Dedifferentiated amniotic fluid mesenchymal stem cell (primary cell): ENCODE measurements at regions not wholly inside any gene's neighbourhood (a gene's known extent, or its start where the extent isn't known, plus 50 kb on each side); places are given as distances from the start of the nearest gene placed in this dataset.
"Not testable (repeated sequence)": the region's sequence is repeated elsewhere in the genome, so short reads cannot be mapped to it uniquely, and the experiment has no call there.

Experiments
- DNase-seq: peaks from one replicate; pipeline ENCODE4 v3.0.0-alpha.2; 2016; ENCODE audit errors: extremely low spot score

DNA sequence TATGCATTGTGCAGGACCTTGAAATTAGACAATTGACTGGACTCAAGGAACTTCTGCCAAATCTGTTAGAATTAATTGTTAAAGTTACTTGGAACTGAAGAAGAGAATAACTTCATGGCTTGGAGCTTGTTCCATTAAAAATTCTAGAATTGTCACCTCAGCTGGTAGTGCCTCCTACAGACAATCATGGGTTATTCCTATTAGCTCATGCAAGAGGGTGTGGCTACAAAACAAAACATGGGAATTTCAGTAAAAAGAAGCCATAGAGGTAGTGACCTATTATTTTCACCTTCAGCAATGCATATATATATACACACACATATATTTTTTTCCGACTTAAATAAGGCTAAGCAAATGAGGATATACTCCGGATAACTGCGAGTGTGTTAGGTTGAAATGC is 181.9 kb upstream of the DTNA start:
- no peak for DNase-seq

DNA sequence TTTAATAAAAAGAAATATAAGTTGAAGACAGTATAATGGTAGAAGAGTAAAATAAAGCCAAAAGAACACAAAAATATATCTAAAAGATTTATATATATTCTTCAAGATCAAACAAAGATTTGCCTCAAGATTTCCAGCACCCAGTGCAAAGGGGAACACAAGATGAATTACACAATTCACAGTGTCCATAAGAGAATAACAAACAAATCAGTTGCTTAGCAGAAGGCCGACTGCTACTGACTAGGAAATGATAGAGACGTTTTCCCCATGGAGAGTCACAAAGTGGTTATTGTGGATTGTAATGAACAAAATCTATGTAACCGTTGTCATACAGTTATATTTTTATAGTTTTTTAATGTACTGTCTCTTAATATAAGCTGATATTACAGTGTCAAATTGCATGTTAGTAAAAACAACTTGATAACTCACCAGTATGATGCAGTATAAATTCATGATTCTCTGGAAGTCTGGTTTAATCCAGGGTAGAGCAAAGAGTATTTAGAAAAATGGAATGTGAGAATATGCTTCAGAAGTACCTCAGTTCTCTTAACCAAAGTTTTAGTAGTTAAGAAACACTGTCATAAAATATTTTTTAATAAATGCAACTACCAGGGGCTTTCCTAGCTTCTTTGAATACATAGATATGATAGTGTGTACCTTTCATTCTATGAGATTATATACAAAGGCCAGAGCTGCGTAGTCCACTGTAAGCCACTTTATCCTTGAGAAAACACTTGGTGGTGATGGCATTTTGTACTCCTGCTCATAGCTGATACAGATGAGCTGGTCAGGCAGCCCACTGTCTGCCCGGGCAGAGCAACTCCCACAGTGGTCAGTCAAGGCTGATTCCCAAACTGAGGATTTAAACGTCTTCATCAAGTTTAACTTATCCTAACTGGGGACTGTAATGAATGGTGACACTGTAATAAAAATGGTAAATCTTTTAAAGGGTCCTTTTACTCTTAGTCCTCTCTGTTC is 180.5 kb upstream of the DTNA start:
- DNase-seq: no peak

DNA sequence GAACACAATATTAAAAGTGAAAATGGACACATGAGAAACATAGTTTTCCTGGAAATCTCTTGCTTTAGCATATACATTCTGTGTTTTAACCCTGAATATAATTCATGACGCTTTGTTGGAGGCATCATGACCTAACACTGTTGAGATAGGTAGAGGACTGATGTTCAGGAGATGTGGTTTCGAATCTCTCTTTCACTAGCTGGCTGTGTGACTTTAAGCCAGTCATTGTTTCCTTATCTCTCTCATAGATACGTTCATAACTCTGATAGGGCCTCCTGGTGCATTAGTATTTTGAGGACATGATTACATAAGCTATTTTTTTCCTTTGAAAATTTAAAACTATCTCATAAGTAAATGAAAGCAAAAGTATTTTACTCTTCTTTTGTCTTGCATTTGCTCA is 179.0 kb upstream of the DTNA start:
- no peak for DNase-seq

DNA sequence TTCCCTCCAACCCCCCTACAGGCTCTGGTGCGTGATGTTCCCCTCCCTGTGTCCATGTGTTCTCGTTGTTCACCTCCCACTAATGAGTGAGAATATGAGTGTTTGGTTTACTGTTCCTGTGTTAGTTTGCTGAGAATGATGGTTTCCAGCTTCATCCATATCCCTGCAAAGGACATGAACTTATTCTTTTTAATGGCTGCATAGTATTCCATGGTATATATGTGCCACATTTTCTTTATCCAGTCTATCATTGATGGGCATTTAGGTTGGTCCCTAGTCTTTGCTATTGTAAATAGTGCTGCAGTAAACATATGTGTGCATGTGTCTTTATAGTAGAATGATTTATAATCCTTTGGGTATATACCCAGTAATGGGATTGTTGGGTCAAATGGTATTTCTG is 175.5 kb upstream of the DTNA start:
- not testable (repeated sequence) for DNase-seq

DNA sequence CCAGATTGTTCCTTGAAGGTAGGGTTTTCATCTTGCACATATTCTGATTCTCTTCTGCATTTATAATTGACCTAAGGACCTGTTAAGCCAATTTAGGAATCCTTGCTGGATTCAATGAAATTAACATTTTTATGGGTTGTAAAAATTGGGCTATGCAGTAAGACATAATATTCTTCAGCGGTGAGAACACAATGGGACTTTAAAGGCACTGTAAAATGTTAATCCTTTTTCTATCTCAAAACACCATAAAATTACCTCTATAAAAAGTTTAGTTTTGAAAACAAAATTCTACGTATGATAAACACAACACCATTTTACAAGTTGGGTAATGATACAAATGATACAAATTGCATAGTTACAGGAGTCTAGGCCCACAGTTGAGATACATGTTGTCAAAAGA is 169.2 kb upstream of the DTNA start:
- no peak for DNase-seq

DNA sequence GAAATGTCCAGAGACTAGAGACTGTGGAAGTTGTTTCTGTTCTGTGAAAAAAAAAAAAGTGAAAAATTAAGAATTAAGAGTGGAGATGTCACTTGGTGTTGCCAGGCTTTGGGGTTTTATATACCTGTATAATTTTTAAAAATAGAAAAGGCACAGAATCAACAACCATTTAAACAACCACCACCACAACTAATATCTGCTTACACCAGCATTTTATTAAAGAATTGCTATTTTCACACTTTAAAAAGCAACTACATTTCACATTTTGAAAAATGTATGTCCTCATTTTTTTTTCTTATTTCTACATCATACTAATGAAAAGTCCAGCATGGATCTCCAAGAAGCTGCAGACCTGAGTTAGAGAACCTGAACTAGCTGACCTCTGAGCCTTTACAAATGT is 167.5 kb upstream of the DTNA start:
- no peak for DNase-seq

DNA sequence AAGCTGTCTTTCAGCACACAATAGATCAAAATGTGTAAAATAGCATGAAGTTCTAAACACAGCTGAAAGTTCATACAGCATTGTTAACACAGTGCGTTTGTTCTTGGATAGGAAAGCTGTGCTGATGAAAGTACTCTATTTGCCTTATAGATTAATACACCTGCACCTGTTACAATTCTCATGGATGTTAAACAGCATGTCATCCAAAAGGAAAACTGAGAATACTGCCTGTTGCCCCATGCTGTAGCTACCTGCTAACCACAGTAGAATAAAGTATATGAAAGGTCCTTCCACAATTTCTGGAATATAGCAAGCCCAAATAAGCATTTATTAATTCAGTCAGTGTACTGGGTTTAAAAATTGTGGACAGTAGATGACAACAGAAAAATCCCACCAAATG is 166.7 kb upstream of the DTNA start:
- no peak for DNase-seq

DNA sequence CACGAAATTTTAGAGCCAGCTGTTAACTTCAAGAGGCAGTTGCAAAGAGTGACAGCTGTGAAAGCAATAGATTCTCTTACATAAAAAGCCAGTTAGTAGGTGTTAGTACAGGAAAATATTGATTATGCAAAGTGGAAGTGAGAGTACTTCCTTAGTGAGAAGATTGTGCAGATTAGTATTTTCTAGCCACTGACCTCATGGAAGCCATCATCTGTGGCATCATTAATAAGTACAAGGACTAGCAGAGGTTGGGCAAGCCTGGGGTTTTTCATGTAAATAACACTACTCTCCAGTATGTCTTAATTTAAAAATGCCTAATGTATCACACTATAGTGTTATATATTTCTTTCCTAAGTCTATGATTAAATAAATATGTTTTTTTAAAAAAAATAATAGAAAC is 166.2 kb upstream of the DTNA start:
- no peak for DNase-seq

DNA sequence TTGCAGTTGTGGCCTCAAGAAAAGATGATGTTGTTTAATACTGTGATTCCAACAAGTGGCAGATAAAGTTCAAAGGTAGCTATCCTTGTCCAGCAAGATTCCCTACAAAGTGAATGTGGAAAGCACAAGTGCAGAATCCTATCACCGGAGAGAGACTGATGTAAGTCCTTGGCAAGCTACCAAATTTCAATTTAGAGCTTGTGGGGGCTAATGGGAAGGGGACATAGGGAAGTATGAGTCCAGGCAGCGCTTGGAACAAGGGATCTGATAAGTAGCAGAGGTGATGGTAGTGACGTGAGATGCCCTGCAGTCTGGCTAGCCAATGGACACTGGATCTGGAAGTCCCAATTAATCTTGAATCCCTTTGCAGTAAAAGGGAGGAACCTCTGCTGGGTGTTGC is 165.2 kb upstream of the DTNA start:
- no peak for DNase-seq

DNA sequence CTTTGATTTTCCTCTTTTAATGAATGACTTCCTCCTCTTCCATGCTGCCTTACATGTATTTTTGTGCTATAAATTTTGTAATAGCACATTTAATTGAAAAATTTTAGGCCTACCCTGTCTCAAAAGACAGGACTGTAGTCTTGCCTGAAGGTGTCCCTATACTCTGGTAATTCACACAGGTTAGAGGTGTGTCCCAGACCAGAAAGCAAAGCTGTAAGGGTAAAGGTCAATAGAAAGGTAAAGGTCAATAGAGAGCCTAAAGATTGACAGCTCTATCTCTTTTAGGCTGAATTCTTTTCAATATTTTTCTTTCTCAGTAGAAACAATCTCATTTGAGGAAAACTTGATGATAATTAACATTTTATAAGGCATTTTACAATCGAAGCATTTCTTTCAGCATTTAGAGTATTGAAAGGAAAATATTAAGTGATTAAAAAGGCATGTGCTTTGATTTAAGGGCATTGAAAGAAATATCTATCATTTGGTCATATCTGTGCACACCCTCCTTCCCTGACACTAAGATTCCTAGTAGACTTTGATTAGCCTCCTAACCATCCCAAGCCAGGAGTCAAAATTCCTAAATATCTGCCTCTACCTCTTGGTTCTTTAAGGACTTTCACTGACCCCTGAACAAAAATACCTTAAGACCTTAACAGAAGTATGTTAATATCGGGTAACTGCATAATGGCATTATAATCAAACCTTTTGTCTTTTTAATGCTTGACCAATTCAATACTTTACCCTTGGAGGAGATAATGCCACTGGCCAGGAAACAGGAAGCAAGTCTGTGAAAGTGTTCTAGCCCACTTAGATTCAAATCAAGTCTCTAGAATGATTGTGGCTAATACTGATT is 161.8 kb upstream of the DTNA start:
- DNase-seq: no peak

DNA sequence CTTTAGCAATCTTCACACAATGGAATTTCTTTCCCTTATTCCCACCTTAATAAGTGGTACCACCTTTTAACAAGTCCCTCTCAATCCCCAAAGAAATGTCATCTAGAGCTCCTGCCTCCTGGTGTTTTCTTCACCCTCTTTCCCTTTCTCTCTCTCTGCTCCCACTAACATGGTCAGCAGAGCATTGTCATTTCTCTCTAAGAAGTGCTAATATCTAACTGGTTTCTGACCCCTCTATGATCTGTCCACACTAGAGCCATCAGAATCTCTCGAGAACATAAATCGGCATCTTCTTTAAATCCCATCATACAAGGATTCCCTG is 161.2 kb upstream of the DTNA start:
- no peak for DNase-seq

DNA sequence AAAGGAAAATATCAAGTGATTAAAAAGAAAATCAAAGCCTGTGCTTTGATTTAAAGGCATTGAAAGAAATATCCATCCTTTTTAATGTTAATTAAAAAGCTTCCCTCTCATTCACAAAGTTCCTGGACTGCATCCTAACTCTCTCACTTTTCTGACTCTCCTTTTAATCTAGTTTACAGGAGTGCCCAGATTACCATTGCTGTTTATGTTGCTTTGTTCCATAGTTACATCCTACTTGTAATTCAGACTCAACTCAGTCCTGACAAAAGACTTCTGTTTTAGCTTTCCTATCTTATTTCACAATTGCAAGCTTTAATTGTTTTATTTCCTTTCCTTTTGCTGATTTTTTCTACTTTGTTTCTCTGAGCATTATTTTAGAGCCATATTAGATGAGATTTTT is 160.7 kb upstream of the DTNA start:
- DNase-seq: no peak

DNA sequence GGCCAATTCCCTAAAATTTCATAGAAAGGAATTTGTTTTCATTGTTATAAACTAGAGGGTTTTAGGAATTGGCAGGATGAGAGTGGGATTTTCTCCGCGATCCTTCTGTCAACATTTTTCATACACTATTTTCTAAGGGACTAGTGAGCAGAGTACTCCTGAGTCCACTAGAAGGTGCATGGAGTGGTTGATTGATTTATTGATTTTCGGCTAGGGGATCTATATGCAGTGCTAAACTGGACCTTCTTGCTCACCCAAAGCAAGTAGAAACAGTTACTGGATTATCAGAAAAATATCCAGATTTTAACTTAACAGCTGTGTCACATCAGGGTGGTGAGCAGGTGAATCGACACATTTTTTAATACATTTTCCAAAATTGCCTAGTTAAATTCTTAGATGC is 159.9 kb upstream of the DTNA start:
- no peak for DNase-seq

DNA sequence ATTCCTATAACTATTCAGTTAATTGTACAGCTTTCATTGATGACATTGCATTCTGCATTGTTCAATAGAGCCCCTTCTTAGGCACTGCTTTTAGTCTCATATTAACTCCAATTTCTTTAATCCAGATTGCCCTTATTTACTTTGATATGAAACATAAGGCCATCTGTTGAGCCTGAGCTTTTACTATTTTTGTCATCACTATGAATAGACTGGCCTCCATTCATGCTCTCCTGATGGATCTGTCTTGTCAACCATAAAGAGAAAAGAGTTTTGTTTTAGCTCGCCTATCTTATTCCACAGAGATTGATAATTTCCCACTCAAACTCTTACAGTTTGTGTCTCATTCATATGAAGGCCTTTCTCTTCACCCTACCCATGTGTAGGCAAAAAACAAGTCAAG is 159.2 kb upstream of the DTNA start:
- DNase-seq: no peak

DNA sequence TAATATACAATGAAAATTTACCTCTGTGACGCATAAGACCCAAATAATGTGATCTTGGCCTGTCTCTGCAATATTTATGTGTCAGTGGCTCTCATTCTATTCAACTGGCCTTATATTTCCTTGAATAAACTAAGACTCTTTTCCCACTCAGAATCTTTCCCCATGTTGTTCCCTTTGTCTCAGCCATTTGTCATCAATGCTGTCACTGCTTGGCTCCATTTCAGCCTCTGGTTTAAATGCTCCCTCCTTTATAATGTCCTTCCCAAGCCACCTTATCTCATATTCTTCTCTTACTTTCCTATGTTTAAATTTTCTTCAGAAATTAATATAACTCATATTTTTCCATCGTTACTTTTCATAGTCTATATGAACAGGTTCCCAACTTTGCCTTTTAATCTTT is 158.3 kb upstream of the DTNA start:
- DNase-seq: no peak

DNA sequence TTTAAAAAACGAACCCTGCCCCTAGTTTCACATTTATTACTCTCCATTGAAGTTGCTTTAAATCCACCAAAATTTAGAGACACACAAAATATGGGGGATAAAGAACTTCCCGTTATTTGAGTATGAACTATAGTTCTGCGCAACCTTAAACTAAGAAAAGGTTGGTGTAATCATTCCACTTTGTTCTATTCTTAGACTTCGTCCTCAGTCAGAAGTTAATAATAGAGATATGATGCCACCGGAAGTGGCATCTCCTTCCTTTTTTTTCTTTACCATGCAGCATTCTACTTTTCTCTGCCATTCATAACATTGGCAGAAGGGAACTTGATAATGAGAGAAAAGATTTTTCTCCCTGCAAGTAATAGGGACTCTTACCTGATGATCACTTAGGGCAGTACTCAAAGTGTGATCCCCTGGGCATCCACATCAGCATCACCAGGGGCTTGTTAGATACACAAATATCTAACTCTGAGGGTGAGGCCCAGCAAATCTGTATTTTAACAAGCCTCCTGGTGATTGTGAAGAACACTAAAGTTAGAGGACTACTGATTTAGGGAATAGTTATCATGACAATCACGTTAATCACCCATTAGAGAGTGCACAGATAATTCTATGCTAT is 147.7 kb upstream of the DTNA start:
- no peak for DNase-seq

DNA sequence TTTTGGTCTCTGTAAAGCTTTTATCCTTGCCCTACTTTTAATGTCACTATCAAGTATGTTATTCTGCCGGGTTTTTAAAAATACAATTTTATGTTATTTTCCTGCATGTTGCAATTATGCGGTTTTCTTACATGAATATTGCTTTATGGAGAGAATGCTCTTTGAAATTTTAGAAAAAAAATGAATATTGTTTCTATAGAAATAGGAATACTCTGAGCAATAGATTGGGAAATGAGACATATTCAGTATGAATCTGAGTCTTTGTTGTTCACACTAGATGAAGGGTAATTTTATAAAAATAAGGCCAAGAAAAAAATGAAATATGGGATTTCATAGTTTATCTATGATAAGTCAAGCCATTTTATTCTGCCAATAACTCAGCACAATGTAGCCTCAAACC is 142.2 kb upstream of the DTNA start:
- DNase-seq: no peak

DNA sequence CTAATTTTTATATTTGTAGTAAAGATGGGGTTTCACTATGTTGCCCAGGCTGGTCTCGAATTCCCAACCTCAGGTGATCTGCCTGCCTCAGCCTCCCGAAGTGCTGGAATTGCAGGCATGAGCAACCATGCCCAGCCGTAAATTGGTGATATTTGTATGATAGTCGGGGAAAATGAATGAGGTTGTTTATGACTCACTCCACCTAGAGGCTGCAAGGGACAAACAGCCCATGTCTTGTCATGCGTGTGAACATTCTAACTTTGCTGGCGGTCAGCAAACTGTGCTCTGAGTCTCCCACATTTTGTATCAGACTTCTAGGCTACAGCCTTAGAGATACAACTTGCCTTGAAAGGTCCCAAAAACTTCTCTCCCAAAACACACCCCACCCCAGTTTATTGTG is 133.5 kb upstream of the DTNA start:
- no peak for DNase-seq

DNA sequence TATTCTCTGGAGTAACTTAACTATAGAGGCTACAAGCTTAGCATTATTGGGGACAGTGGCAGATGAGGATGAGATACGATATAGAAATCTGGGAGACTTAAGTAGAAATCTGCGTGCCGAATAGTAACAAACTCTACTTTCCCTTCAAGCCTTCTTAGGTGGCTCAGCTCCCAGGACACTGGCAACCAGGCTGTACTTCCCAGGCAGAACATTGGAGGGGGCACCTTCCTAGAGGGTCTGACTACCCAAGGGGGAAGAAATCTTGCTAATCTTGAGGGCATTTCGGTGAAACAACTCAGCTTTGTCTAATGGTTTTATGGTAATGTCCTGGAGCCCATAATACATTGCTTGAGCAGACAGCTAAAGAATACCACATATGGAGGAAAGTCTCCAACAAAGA is 126.2 kb upstream of the DTNA start:
- no peak for DNase-seq

DNA sequence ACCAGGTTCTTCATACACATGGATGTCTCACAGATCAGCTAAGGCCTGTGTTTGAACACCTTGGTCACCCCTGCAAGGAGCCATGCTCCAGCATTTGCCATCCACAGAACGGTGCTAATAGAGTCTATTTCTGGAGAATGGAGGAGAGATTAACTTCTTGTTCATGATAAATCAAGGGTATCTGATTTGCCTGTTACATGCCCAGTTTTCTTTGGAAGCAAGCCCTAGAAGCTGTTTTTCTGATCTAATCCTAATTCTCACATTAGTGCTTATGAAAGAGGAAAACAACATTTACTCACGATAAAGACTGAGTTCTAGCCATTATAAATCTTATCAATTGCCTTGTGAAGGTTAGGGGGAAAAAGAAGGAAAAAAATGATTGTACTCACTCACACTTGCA is 119.6 kb upstream of the DTNA start:
- no peak for DNase-seq

DNA sequence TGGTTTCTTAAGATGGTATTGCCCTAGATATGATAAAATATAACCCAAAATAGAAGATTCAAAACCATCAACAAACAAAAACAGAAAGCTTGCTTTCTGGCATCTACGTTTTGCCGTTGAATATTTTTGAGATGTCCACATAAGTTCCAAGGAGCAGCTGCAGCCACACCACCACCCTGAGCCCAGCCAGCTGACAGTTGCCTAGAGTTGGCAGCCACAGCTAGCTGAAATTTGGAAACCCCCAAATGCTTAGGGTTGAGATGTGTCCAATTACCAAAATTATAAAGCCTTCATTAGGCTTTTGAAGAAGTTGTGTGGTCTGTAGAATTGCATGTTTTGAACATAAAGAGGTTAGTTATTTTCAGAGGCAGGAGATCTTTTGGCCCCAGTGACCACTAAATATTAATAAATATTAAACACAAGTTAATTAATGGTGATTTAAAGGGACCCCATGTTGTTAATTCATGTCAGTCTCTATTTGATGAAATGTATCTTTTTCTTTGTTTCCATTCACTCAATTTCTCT is 118.1 kb upstream of the DTNA start:
- no peak for DNase-seq

DNA sequence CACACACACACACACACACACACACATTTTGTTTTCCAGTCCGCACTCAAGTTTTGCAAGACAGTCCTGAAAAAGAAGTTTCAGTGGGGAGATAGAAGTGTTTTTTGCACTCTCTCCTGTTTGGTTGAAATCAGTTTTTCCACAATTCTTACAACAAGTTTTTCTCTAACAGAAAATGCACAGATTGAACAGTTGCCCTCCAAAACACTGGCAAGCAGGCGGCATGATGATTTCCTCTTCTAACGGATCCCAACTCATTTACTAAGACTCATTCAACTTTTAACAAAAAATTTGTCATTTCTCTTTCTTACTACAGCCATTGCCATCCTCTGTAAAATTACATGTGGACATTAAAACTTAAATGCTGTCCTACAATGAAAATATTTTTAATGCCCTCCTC is 117.6 kb upstream of the DTNA start:
- no peak for DNase-seq
